ENCODE measurements at regions not wholly inside any gene's neighbourhood (a gene's known extent, or its start where the extent isn't known, plus 50 kb on each side); places are given as distances from the start of the nearest gene placed in this dataset.

GRCh38 chr2:167506395-167506794 lies 618.1 kb downstream of the XIRP2 start:
- no peak for DNase-seq (ENCODE audit: low spot score)

- DNase-seq (ENCODE audit: low spot score) = no peak
These were observed 616.4 kb downstream of the XIRP2 start for GRCh38 chr2:167504695-167505094.

- DNase-seq (ENCODE audit: low spot score) = no peak
These were observed 615.8 kb downstream of the XIRP2 start for GRCh38 chr2:167504061-167504460.

- DNase-seq (ENCODE audit: low spot score) = no peak
These were observed 613.3 kb downstream of the XIRP2 start for GRCh38 chr2:167501618-167502017.

GRCh38 chr2:167493862-167494261 lies 605.6 kb downstream of the XIRP2 start:
- DNase-seq (ENCODE audit: low spot score) = no peak

- no peak for DNase-seq (ENCODE audit: low spot score)
These were observed 604.2 kb downstream of the XIRP2 start for GRCh38 chr2:167492486-167492885.

- DNase-seq (ENCODE audit: low spot score) = no peak
These were observed 603.5 kb downstream of the XIRP2 start for GRCh38 chr2:167491788-167492187.

- DNase-seq (ENCODE audit: low spot score) = no peak
These were observed 602.2 kb downstream of the XIRP2 start for GRCh38 chr2:167490455-167490854.

GRCh38 chr2:167489325-167489724 lies 601.0 kb downstream of the XIRP2 start:
- no peak for DNase-seq (ENCODE audit: low spot score)

- DNase-seq (ENCODE audit: low spot score) = no peak
These were observed 599.4 kb downstream of the XIRP2 start for GRCh38 chr2:167487728-167488127.

GRCh38 chr2:167484875-167485274 lies 596.6 kb downstream of the XIRP2 start:
- DNase-seq (ENCODE audit: low spot score) = no peak

- no peak for DNase-seq (ENCODE audit: low spot score)
These were observed 592.7 kb downstream of the XIRP2 start for GRCh38 chr2:167480986-167481309.

- DNase-seq (ENCODE audit: low spot score) = no peak
These were observed 592.1 kb downstream of the XIRP2 start for GRCh38 chr2:167480232-167480985.

GRCh38 chr2:167478196-167478595 lies 589.9 kb downstream of the XIRP2 start:
- no peak for DNase-seq (ENCODE audit: low spot score)

- no peak for DNase-seq (ENCODE audit: low spot score)
These were observed 587.5 kb downstream of the XIRP2 start for GRCh38 chr2:167475791-167476190.

GRCh38 chr2:167471734-167472133 lies 583.5 kb downstream of the XIRP2 start:
- DNase-seq (ENCODE audit: low spot score) = no peak

GRCh38 chr2:167471332-167471731 lies 583.1 kb downstream of the XIRP2 start:
- DNase-seq (ENCODE audit: low spot score) = no peak

GRCh38 chr2:167462379-167462778 lies 574.1 kb downstream of the XIRP2 start:
- no peak for DNase-seq (ENCODE audit: low spot score)

GRCh38 chr2:167454036-167454435 lies 565.8 kb downstream of the XIRP2 start:
- no peak for DNase-seq (ENCODE audit: low spot score)

GRCh38 chr2:167451496-167452289 lies 563.4 kb downstream of the XIRP2 start:
- DNase-seq (ENCODE audit: low spot score) = no peak

GRCh38 chr2:167450364-167450763 lies 562.1 kb downstream of the XIRP2 start:
- DNase-seq (ENCODE audit: low spot score) = no peak

- no peak for DNase-seq (ENCODE audit: low spot score)
These were observed 552.1 kb downstream of the XIRP2 start for GRCh38 chr2:167440382-167440781.

GRCh38 chr2:167438206-167438605 lies 549.9 kb downstream of the XIRP2 start:
- peak; percentile 90 for DNase-seq (ENCODE audit: low spot score)

GRCh38 chr2:167431949-167432348 lies 543.7 kb downstream of the XIRP2 start:
- DNase-seq (ENCODE audit: low spot score) = no peak

All from RKO (cell line).